H1 (cell line): ENCODE measurements at regions not wholly inside any gene's neighbourhood (a gene's known extent, or its start where the extent isn't known, plus 50 kb on each side); places are given as distances from the start of the nearest gene placed in this dataset.

Experiments used
- CTCF ChIP-seq, 3 experiments: IDR thresholded peaks; 1 replicate in 2 of 3; 2 replicates in 1 of 3; pipeline versions ENCODE4 v1.5.1 to v1.6.1; 2011; ENCODE audit warnings: low read length in 3 of 3, mild to moderate bottlenecking in 3 of 3, inconsistent platforms in 2 of 3, low read depth in 1 of 3, moderate library complexity in 1 of 3; ENCODE audit not compliant: insufficient read depth in 1 of 3; ENCODE audit errors: control extremely low read depth in 1 of 3
- EP300 ChIP-seq, 2 experiments: IDR thresholded peaks; 1 replicate in 1 of 2; 2 replicates in 1 of 2; pipeline ENCODE4 v1.6.1; 2011 to 2012; ENCODE audit warnings: low read depth in 2 of 2, low read length in 2 of 2, mild to moderate bottlenecking in 2 of 2, borderline replicate concordance in 1 of 2, inconsistent platforms in 1 of 2, moderate library complexity in 1 of 2
- HDAC6 ChIP-seq: IDR thresholded peaks from one replicate; pipeline ENCODE4 v1.7.1; 2012; ENCODE audit warnings: low read depth, mild to moderate bottlenecking, inconsistent platforms, low read length, moderate library complexity
- KDM4A ChIP-seq: IDR thresholded peaks from one replicate; pipeline ENCODE4 v1.7.1; 2012; ENCODE audit warnings: low read depth, mild to moderate bottlenecking, moderate library complexity, low read length, inconsistent platforms; ENCODE audit not compliant: severe bottlenecking
- POLR2A ChIP-seq, 2 experiments: IDR thresholded peaks; 1 replicate in 1 of 2; 2 replicates in 1 of 2; pipeline ENCODE4 v1.6.1; 2011; ENCODE audit warnings: low read depth in 2 of 2, low read length in 2 of 2, mild to moderate bottlenecking in 2 of 2; ENCODE audit errors: control extremely low read depth in 1 of 2
- RNF2 ChIP-seq: fragments of 200-900, 300-1000 bp; sonication (generic); IDR thresholded peaks from 2 replicates; pipeline ENCODE4 v1.7.1; 2016; ENCODE audit warnings: borderline replicate concordance, low read depth, mild to moderate bottlenecking, antibody characterized with exemption, low read length; ENCODE audit not compliant: poor library complexity, severe bottlenecking; ENCODE audit errors: missing control alignments
- SIN3A ChIP-seq, 2 experiments: IDR thresholded peaks in 1 of 2; conservative IDR thresholded peaks in 1 of 2; 2 replicates each; pipeline ENCODE4 v1.6.1; 2011 to 2012; ENCODE audit warnings: low read length in 2 of 2, improper control_type of control experiment in 1 of 2, low read depth in 1 of 2, mild to moderate bottlenecking in 1 of 2
- TEAD4 ChIP-seq: IDR thresholded peaks from 2 replicates; pipeline ENCODE4 v1.6.1; 2012; ENCODE audit warnings: low read depth, low read length, inconsistent platforms, mixed read lengths
- YY1 ChIP-seq: IDR thresholded peaks from 2 replicates; pipeline ENCODE4 v1.6.1; 2011; ENCODE audit warnings: low read depth, mild to moderate bottlenecking, low read length

GRCh38 chr4:165569031-165569430 lies 190.2 kb downstream of the CPE start:
- TF ChIP-seq KDM4A, result no peak
- TF ChIP-seq CTCF (IDR thresholded peaks at IDR 0.05; ENCODE audit: control extremely low read depth in 1 of 3, insufficient read depth in 1 of 3, low read depth in 1 of 3, low read length in 3 of 3), result no peak
- TF ChIP-seq SIN3A (conservative IDR thresholded peaks at IDR 0.05 in 1 of 2, IDR thresholded peaks at IDR 0.05 in 1 of 2; ENCODE audit: low read depth in 1 of 2, low read length in 2 of 2), result no peak
- no peak for TF ChIP-seq TEAD4
- TF ChIP-seq POLR2A (IDR thresholded peaks at IDR 0.05; ENCODE audit: control extremely low read depth in 1 of 2, low read depth in 2 of 2, low read length in 2 of 2), result no peak
- no peak for TF ChIP-seq EP300 (IDR thresholded peaks at IDR 0.05; ENCODE audit: borderline replicate concordance in 1 of 2, low read depth in 2 of 2, low read length in 2 of 2)
- no peak for TF ChIP-seq YY1
- no peak for TF ChIP-seq HDAC6
- no peak for TF ChIP-seq RNF2
